ENCODE measurements at regions not wholly inside any gene's neighbourhood (a gene's known extent, or its start where the extent isn't known, plus 50 kb on each side); places are given as distances from the start of the nearest gene placed in this dataset.
"Not testable (repeated sequence)": the region's sequence is repeated elsewhere in the genome, so short reads cannot be mapped to it uniquely, and the experiment has no call there.

DNA sequence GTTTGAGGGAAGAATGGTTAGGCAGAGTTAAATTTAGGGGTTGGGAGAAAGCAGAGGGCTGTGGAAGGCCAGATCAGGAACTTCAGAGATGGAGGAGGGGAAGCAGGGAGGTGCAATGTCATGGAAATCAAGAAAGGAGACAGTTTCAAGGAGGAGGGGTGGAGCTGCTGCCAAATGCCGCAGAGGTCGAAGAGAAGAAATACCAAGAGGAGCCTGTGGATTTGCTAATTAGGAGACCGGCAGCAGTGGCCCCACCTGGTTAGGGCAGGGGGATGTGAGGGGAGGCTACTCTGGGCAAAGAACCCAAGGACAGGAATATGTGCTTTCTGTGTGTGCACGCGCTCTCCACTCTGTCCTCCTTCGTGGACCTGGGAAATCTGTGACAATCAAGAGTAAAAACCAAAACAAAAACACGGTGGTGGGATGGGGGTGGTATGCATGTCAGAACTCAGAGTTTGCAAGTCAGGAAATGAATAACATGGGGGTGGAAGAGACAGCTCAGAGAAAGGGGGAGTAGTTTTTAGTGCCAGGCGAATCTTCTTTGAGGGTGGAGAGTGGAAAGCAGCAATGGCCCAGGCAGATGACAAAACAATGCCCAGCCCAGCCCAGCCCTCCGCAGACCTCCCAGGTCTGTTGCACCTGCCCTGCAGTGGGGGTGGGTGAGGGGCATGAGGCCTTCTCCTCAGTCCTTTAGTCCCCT is 102.9 kb upstream of the PAX2 start:
- no peak for DNase-seq

DNA sequence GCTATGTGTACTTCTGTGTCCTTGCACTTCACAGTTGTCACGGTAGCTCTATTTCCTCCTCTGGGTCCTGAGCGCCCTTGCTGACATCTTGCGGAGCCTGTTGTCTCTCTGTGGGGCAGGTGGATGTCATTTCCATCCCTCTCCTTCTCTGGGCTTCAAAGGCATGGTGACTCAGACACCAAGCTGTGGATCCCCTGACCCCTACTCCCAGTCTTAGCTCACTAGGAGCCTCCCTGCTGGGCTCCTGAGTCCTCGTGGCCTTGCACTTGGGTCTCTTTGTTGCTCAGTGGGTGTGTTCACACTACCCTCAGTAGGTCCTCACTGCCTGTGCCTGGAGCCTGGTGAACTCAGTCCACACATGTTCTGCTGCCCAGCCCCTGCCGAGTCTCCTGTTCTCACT is 100.3 kb upstream of the PAX2 start:
- no peak for DNase-seq

DNA sequence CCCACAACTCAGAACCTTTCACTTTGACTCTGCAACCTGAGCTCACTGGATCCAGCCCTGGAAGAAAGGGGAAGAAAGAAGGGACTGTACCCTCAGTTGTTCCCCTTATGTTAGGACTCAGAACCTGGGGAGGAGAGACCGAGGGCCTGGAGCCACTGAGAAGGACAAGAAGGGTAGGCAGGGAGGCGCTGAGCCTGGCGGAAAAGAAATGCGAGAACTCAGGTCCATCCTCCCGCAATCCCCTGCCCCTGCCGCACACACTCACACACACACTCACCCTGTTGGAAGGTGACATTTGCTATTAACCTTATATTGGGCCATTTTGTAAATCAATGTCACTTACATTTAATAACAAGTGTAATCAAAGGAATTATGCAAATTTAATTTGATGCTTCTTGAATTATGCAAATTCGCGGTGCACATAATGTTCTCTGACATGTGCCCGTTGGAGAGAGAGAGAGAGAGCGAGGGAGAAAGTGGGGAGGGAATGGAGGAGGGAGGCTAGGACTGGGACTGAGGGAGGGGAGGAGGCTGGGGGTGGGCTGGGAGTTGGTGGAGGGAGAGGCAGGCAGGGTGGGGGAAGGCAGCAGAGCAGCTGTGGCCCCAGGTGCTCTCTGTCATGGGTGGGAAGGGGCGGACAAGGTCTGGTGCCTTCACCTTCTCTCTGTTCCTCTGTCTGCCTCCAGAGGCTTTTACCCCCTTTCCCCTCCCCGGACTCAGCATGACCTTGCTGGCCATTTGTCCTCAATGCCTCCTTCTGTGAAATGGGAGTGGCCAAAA is 99.6 kb upstream of the PAX2 start:
- no peak for DNase-seq

DNA sequence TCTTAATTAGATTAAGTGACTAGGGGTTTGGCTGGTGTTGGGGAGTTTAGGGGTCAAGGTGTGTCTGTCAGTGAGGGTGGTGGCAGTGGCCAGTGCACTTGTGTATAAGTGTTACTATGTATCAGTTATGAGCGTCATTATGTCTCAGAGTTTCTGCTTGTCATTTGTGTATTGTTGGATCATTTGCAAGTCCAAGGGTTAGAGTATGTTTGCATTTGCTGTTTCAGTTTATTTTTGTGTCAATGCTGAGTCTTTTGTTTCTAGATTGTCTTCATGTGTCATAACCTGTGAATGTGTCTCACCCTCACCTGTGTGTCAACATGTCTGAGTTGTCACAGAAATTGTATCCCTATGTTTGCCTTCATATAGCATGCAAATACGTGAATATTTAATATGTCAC is 97.5 kb upstream of the PAX2 start:
- no peak for DNase-seq

GRCh38 chr10:100650693-100651092 is 94.7 kb upstream of the PAX2 start:
- DNase-seq = no peak

DNA sequence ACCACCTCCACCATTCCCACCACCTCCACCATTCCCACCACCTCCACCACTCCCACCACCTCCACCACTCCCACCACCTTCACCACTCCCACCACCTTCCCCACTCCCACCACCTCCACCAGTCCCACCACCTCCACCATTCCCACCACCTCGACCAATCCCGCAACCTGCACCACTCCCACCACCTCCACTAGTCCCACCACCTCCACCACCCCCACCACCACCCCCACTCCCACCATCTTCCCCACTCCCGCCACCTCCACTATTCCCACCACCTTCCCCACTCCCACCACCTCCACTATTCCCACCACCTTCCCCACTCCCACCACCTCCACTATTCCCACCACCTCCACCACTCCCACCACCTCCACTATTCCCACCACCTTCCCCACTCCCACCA is 94.3 kb upstream of the PAX2 start:
- not testable (repeated sequence) for DNase-seq

- DNase-seq = no peak
Observed at GRCh38 chr10:100651916-100652315, 93.5 kb upstream of the PAX2 start.

DNA sequence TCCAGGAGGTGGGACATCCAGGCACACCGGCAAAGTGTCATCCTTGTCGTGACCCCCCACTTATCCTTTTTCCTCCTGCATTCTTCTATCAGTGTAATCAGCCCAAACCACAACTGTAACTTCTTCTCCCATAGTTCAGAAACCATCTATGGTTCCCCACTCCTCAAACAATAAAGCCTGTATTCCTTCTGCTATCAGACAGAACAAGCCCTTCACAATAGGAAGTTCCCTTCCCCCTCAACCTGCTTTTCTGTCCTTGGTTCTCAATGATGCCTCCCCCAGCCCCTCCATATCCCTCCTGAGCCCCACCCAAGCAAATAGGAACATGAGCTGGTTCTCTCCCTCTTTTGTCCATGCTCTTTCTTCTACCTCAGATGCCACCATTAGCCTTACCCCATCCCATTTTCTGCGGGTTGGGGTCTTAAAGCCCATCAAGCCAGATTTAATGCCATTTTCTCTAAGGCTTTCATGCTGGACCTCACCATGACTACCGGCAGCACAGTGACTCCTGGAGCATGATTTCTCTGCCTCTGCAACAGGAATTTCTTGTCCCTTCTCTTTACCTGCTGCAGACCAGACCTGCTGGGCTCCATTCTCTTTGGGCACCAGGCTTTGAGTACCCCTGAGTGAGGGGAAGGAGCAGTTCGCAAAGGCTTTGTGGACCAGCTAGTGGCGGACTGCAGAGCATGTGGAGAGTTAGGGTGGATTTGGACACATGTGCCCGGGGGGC is 92.8 kb upstream of the PAX2 start:
- no peak for DNase-seq

DNA sequence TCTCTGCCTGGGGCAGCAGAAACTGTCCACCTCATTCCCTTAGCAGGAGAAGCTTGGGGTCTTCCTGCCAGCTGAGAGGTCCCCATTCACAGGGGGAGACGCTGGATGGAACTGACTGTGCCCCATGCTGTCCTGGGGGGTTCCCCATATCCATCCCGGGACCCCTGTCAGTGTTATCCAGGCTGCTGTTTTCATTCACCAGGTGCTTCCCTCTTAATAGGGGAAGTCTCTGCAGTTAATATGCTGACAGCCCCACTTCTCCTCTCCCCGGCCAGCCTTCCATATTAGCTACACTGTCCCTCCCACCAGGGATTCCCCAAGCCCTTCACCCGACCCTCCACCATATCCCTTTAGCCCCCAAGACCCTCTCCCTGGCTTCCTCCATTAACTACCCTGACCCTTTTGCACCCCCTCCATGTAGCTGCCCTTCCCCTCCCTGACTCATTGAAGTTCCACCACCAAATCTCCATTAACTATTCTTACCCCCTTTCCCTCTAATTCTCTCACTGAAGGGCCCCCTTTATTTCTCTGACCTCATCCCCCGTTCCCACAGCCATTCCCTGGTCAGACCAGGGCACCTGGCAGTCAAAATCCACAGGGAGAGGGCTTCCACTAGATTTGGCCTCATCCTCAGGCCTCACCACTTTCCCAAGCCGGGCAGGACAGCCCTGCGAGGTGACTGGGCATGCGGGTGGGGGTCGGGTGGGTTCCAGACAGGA is 92.0 kb upstream of the PAX2 start:
- DNase-seq = no peak

GRCh38 chr10:100653957-100654781 is 91.2 kb upstream of the PAX2 start:
- DNase-seq = no peak

DNA sequence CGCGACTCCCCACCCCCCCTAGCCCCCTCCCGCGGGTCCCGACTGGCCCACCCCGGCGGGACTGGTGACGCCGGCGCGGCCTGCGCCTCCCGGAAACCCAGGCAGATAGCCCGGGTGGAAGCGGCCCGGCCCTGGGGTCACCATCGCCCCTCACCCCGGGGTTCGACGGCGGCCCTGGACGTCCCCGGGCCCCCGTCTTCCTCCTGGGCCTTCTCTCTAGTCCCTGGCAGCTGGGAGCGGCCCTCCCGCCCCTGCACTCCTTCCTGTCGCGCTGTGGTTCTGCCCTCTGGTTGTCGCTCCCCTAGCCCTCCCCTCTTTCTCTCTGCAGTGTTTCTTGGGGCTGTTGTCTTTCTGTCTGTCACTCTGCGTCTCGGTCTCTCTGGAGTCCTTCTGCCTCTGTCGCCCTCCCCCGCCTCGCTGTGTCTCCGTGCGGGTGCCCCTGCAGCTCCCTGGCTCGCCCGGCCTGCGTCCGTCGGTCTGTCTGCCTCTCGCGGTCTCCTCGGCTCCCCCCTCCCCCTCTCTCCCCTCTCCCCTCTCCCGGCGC is 90.5 kb upstream of the PAX2 start:
- DNase-seq = no peak

DNA sequence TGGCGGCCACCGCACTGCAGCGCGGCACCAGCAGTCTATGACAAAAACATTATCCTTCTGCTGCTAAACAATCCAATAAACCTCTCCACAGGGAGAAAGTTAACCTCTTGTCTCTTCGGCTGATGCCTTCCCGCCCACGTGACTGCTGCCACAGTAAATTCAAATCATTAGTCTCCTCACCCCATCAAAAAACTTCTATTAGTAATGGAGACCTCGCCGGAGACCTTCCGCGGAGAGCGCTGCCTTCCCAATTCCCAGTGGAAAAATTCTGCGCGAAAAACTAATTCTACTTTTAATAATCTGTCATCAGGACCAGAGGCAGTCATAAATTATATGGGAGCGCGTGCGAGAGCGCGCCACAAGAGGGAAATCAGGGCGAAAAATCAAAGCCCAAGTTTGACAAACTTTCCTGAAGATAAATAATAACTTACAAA is 90.0 kb upstream of the PAX2 start:
- no peak for DNase-seq

GRCh38 chr10:100655760-100656421 is 89.5 kb upstream of the PAX2 start:
- DNase-seq = no peak

DNA sequence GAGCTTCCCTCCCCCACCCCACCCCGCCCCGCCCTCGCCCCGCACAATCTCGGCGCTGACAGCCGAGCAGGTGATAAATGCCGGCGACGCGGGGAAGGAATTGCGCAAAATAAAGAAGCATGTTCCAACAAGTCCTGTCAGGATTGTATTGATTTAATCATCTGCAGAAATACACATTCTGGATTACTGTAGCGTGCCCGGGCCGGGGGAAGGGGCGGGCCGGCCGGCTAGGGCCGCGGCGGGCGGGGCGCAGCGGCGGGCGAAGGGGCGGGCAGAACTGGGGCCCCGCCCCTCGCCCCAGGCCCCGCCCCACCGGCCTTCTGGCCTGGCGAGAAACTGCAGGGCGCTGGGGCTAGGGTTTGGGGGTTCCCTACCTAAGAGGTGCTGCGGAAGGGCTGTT is 88.9 kb upstream of the PAX2 start:
- DNase-seq = no peak

- DNase-seq = no peak
Observed at GRCh38 chr10:100658269-100658668, 87.1 kb upstream of the PAX2 start.

DNA sequence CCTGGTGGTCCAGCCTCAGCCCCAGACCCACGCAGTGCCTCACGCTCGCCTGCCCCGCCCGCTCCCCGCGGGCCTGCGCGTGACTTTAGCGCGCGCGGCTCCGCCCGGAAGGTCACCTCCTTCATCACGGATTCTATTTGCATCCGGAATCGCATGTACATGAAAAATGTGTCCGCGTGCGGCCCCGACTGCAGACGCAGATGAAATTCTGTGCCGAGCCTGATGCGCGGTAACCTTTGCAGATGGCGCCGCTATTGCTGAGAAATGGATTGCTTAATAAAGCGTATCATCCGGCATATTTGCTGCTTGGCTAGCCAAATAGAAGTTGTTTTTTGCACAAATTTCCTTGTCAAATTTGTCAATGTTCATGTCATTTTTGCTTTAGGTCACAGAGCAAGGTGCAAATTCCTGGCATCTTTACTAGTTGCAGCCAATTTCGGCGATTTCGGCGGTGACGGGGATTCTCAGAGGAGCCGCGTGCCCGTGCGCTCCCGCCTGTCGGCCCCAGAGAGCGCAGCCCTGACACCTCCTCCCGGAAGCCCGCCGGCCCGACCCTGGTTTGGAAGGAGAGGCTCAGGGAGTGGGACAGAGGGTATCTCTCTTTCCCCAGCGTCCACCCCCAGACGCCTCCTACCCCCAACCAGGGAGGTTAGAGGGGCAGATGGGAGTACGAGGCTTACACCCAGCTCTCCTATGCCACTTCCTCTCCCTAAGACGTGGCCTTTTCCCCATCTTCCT is 85.9 kb upstream of the PAX2 start:
- no peak for DNase-seq

GRCh38 chr10:100660365-100660764 is 85.0 kb upstream of the PAX2 start:
- DNase-seq = no peak

DNA sequence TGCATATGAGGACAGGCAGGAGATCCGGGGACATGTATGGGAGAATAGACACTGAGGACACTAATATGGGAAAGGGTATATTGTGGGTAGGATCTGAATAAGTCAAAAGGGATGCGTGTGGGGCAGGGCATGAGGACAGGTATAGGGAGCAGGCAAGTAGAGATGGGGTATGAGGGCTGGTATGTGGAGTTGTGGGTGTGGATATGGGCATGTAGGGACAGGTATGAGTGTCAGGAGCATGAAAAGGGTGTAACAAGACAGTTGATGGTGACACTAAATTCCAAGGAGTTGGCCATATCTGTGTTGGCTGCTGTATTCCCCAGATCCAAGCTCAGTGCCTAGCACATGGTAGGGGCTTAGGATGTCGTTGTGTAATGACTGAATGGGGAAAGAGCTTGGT is 84.4 kb upstream of the PAX2 start:
- no peak for DNase-seq

- peak in 1 of 2 experiments; percentile 0 for DNase-seq
Observed at GRCh38 chr10:100661520-100661919, 83.9 kb upstream of the PAX2 start.

DNA sequence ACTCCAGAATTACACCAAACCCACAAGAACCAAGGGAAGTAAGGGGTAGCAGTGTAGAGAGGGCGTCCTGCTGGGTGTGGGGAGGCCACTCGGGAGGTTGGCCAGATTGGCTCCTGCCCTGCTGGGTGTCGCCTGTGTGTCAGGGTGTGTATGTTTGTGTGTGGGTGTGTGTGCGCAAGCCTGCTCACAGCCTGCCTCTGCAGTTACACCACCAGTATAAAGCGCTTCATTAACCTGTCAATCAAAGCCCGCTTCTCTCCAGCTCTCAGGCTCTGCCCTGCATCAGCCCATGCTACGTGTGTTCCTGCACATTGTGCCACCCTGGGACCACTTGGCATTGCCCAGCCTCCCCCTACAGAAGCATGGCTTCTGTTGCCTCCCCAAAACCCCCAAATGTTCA is 83.3 kb upstream of the PAX2 start:
- no peak for DNase-seq

All from NCI-H446 (cell line).